ENCODE measurements at regions not wholly inside any gene's neighbourhood (a gene's known extent, or its start where the extent isn't known, plus 50 kb on each side); places are given as distances from the start of the nearest gene placed in this dataset.

DNA sequence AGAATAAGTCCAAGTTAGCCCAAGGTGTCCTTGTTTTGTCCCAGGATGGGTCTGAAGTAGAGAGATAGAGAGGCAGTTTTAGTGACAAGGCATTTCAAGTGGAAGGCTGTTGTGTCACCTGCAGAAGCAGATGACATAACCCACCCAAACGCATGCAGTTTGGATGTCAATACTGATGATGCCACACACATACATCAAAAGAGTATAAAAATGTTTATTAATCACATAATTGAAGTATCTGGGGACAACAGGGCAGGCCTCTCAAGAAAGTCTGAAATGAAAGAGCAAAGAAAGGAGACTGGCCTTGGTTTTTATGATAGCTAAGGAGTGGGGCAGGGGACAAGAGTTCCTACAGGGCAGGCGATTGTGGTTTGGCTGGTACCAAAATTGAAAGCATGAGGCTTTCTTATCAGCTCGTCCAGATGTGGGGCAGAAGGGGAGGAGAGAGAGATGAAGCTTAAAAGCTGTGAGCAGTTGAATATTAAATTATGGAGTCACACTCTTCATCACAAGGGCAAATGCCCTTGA lies 78.4 kb upstream of the TSPAN8 start:
- no peak for DNase-seq (ENCODE audit: low read depth)

DNA sequence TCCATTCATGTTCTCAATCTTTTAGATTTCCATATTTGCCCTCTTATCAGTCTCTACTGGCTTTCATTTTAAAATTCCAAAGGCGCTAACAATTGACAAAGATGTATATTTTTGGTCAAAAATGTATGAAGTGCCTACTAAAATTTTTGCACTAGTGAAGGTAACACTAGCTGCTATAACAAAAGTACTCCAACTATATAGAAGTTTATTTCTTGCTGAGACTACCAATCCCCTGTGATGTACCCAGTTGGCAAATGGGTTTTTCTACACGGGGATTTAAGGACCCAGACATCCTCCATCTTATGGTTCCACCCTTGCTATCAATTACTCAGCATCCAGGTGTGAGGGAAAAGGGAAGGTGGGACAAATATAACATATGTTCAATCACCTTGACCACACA lies 75.3 kb upstream of the TSPAN8 start:
- no peak for DNase-seq (ENCODE audit: low read depth)

DNA sequence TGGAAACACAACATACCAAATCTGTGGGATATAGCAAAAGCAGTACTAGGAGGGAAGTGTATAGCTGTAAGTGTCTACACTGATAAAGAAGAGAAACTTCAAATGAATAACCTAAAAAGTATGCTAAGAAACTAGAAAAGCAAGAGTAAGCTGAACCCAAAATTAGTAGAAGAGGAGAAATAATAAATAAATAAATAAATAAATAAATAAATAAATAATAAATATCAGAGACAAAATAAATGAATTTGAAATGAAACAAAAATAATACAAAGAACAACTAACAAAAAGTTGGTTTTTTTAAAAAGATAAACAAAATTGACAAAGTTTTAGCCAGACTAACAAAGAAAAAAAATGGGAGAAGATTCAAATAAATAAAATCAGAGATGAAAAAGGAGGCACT lies 72.7 kb upstream of the TSPAN8 start:
- DNase-seq (ENCODE audit: low read depth), result no peak

- no peak for DNase-seq (ENCODE audit: low read depth)
Observed at GRCh38 chr12:71223139-71223538, 65.3 kb upstream of the TSPAN8 start.

GRCh38 chr12:71222436-71222835 lies 64.6 kb upstream of the TSPAN8 start:
- DNase-seq (ENCODE audit: low read depth), result no peak

DNA sequence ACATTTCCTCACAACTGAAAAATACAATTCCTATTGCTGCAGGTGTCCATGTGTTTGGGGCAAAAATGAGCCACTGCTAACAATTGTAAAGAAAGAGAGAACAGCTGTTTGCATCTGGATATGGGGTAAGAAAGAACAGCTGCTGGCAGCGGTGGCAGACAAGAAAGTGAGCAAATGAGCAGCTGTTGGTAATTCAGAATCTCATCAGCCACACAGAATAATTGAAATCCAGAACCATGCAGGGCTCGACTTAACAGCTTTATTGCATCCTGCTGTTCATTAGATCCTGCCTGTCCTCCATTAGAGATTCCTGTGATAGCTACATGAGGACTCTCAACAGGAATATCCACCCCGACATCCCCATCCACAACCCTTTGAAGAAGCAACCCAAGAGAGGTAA lies 62.5 kb upstream of the TSPAN8 start:
- DNase-seq (ENCODE audit: low read depth), result no peak

DNA sequence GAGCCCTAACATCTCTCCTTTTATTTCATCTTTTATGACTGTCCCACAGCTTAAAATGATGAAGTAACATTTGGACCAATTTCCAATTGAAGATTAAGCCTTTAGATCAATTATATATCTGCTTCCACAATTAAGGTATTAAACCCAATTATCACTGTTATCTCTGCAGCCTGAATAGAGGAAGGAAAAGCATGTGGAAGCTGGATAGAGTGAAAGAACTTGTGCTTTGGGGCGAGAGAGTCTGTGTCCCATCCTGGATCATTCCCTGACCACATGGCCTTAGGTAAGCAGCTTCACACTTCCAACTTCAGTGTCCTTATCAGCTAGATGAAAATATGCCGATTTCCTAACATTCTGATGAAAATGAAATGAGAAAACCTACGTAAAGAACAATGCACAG lies 61.4 kb upstream of the TSPAN8 start:
- DNase-seq (ENCODE audit: low read depth), result no peak

DNA sequence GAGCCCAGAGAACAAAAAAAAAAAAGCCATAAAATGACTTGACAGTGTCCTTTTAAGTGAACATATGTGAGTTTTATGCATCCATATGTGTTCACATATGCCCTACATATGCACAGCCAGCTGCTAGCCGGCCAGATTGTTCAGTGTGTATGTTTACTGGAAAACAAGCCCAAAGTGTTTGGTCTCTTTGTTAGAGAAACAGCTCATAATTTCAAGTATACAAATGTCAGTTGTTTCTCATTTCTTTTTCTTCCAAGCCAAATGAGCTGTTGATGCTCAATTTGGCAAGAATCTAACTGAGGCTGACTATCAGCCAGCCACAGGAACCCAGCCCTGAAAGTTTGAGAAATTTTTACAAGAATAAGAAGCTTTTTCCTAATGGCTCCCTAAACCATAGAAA lies 60.8 kb upstream of the TSPAN8 start:
- no peak for DNase-seq (ENCODE audit: low read depth)

- DNase-seq (ENCODE audit: low read depth), result peak; percentile 11
Observed at GRCh38 chr12:71216725-71217579, 59.2 kb upstream of the TSPAN8 start.

DNA sequence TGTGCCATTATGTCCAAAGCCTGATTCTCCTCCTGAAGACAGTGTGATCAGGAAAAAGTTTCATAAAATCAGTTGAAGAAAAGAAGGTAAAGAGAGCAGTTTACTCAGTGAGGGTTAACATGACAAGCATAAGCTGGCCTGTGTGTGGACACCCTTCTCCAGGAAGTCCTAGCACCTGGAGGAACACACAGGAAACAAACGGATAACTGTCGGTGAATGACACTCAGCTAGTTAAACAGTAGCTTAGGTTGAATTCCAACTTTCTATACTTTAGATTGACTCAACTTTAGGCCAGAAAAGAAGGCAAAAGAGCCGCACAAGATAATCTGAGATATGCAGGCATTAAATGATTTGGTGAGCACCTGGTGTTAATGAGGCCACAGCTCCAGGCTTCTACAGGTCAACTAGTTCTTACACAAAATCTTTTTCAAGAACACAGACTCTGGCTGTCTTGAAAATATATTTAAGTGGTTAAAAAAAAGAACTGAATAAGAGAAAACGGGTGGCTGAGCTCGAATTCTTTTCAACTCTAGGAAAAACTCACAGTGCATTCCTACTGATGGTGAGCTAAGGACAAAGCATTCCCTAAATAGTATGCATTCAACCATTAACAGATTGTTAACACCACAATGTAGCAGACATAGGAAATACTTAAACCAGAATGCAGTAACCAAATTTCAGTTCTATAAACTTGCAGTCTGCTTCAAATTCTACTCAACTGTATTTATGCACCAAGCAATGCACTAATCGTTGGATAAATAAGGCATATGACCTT lies 56.9 kb upstream of the TSPAN8 start:
- DNase-seq (ENCODE audit: low read depth), result no peak

DNA sequence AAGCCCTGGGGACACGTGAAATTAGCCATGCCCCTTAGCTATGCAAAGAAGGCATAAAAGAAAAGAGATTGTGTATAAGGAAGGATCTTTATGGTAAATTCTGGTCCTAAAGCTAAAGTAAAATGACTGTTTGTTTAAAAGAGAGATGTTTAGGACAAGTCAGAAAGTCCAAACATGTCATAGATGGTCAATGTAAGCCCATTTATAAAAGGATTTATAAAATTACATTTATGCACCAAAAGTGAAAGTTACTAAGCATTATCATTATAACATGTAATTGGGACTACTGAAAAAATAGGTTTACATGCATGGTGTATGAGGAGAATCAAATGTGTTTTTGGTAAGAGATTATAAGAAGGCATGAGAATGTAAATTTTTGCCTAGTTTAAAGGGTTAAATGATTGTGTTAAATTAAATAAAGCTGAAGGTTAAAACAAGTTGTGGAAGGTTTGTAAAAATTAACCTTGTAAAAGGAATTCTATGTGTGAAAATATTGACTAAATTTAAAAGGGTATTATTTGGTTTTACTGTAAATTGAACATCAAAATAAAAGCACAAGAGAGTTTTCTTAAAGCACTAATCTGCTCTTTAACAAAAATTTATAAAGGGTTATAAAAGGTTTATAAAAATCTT lies 50.4 kb upstream of the TSPAN8 start:
- no peak for DNase-seq (ENCODE audit: low read depth)

Data from EH (cell line).